ENCODE measurements at regions not wholly inside any gene's neighbourhood (a gene's known extent, or its start where the extent isn't known, plus 50 kb on each side); places are given as distances from the start of the nearest gene placed in this dataset.

DNA sequence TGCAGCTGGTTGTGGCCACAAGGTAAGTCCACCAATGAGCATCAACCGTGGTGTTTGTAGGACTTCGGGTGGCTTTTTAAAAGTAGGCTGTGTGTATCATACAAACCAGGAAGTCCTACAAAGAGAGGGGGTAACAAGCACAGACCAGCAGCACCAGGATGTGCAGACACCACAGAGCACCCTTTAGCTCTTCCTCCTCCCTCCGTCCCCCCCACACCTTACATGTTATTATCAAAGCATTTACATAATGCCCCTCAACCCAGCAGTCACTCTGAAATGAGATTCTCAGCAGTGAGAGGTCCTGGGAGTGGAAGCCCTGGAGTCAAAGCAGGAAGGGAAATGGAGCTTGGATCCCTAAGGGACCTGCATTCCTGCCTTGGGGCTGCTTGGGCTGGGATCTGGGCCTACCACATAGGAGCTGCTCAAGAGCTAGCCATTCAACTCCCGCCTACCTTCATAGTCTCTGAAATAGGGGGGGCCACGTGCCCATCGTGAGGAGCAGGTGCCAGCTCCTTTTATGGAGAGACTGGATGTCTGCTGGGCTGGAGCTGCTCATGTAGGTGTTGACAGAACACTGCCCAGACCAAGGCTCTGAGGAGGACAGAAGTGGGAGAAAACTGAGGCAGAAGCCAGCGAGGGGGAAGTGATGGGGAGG is 90.6 kb downstream of the PSMB1 start:
- no TSS peak for BruUV-seq (replicated peaks)
- peaks cover 0 to 4% of the 10 kb centered on the region in 2 experiments; a peak in 1 of 5 replicates for H3K4me1 ChIP-seq (replicated peaks in 1 of 2; ENCODE audit: control insufficient read depth in 2 of 2, insufficient read depth in 2 of 2, low read length in 2 of 2)
- CTCF ChIA-PET (ENCODE audit: low intra/inter-chr PET ratio): no interaction called here

More for the DNA sequence above, 90.6 kb downstream of the PSMB1 start:
- Histone ChIP-seq H2AFZ (ENCODE audit: low read depth, low read length) (no peak overlapping the region), H4K20me1 (replicated peaks; ENCODE audit: control insufficient read depth, insufficient read depth, low read length) (no peaks in the 10 kb centered on the region; the same call in 1 of the 2 replicates), H3K79me2 (ENCODE audit: control insufficient read depth, insufficient read depth, low read length) (no peaks in the 10 kb centered on the region), H3K27me3 (ENCODE audit: control insufficient read depth in 2 of 2, insufficient read depth in 2 of 2, low read length in 2 of 2) (peaks cover 28 to 47% of the 10 kb centered on the region in 2 experiments), H3K9me3 (replicated peaks; ENCODE audit: control insufficient read depth, insufficient read depth, low read depth, low read length) (peaks cover 6% of the 10 kb centered on the region), H3K4me2 (ENCODE audit: insufficient read depth, low read length) (no peak overlapping the region), H3K9me1 (ENCODE audit: control insufficient read depth, insufficient read depth, low read length) (no peaks in the 10 kb centered on the region), H3K27ac (ENCODE audit: extremely low read depth, low read depth, low read length) (no peak overlapping the region), H3K36me3 (ENCODE audit: control insufficient read depth, insufficient read depth, low read length) (no peaks in the 10 kb centered on the region), H3K4me3 (no peak overlapping the region), H3K9ac (ENCODE audit: insufficient read depth in 1 of 2, low read depth in 2 of 2, low read length in 2 of 2) (no peak overlapping the region)
- POLR2A ChIA-PET: no interaction called here
- TF ChIP-seq, protein P1, sequence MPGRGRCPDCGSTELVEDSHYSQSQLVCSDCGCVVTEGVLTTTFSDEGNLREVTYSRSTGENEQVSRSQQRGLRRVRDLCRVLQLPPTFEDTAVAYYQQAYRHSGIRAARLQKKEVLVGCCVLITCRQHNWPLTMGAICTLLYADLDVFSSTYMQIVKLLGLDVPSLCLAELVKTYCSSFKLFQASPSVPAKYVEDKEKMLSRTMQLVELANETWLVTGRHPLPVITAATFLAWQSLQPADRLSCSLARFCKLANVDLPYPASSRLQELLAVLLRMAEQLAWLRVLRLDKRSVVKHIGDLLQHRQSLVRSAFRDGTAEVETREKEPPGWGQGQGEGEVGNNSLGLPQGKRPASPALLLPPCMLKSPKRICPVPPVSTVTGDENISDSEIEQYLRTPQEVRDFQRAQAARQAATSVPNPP (IDR thresholded peaks at IDR 0.05; ENCODE audit: borderline replicate concordance, insufficient read depth, insufficient read length): no peak
- ATAC-seq (no peak), FAIRE-seq (no peak), DNase-seq (ENCODE audit: extremely low read depth in 1 of 4, low spot score in 3 of 4) (no peak)
- in situ Hi-C loops (cut with MboI): no loop called here
- WGBS (ENCODE audit: insufficient coverage, low coverage, missing lambda C conversion rate): under 1% methylated on average over 7 of the region's 7 CpGs
- intact Hi-C loops (cut with micrococcal nuclease): no loop called here
